Hepatocyte (in vitro differentiated cells): ENCODE measurements at regions not wholly inside any gene's neighbourhood (a gene's known extent, or its start where the extent isn't known, plus 50 kb on each side); places are given as distances from the start of the nearest gene placed in this dataset.

ENCODE experiments used
- CTCF ChIP-seq: fragments of 200-600 bp; sonication (generic); IDR thresholded peaks from 2 replicates; pipeline ENCODE4 v1.5.1; 2016; ENCODE audit warnings: antibody characterized with exemption, mild to moderate bottlenecking; ENCODE audit not compliant: poor library complexity
- EZH2 ChIP-seq: fragments of 200-600 bp; sonication (generic); IDR thresholded peaks from 2 replicates; pipeline ENCODE4 v1.6.1; 2016; ENCODE audit warnings: antibody characterized with exemption, mild to moderate bottlenecking, borderline replicate concordance

- TF ChIP-seq CTCF: no peak
- TF ChIP-seq EZH2: no peak
These were observed 147.4 kb upstream of the BCHE start for GRCh38 chr3:165984589-165984988.
